H9 (cell line): ENCODE measurements at regions not wholly inside any gene's neighbourhood (a gene's known extent, or its start where the extent isn't known, plus 50 kb on each side); places are given as distances from the start of the nearest gene placed in this dataset.

ENCODE experiments used
- DNase-seq: peaks from one replicate; pipeline ENCODE4 v3.0.0-alpha.2; 2017
- H2AFZ ChIP-seq: one replicate; pipeline ENCODE4 v1.6.1; 2013; ENCODE audit warnings: mild to moderate bottlenecking, low read length, control low read depth, moderate library complexity
- H2AK5ac ChIP-seq: 2 replicates; pipeline ENCODE4 v1.6.1; 2013; ENCODE audit warnings: low read length, control low read depth, mixed read lengths; ENCODE audit not compliant: insufficient read length
- H2BK120ac ChIP-seq: one replicate; pipeline ENCODE4 v1.6.1; 2013; ENCODE audit warnings: low read depth, mild to moderate bottlenecking, low read length, control low read depth, inconsistent platforms; ENCODE audit not compliant: poor library complexity, severe bottlenecking
- H2BK12ac ChIP-seq: 2 replicates; pipeline ENCODE4 v1.6.1; 2013; ENCODE audit warnings: low read length, control low read depth, mixed read lengths, low read depth; ENCODE audit not compliant: insufficient read length
- H2BK15ac ChIP-seq: 2 replicates; pipeline ENCODE4 v1.6.1; 2013; ENCODE audit warnings: low read depth, low read length, control low read depth
- H2BK20ac ChIP-seq: one replicate; pipeline ENCODE4 v1.6.1; 2013; ENCODE audit warnings: low read depth, mild to moderate bottlenecking, low read length, control low read depth, inconsistent platforms; ENCODE audit not compliant: poor library complexity, severe bottlenecking
- H2BK5ac ChIP-seq: 2 replicates; pipeline ENCODE4 v1.6.1; 2013; ENCODE audit warnings: low read length, control low read depth, mixed read lengths; ENCODE audit not compliant: insufficient read length
- H3K14ac ChIP-seq: 2 replicates; pipeline ENCODE4 v1.6.1; 2013; ENCODE audit warnings: low read length, control low read depth; ENCODE audit not compliant: insufficient read depth
- H3K18ac ChIP-seq: 2 replicates; pipeline ENCODE4 v1.6.1; 2013; ENCODE audit warnings: low read depth, mild to moderate bottlenecking, mixed read lengths, low read length, control low read depth; ENCODE audit not compliant: insufficient read length
- H3K23ac ChIP-seq: 2 replicates; pipeline ENCODE4 v1.6.1; 2013; ENCODE audit warnings: low read length, control low read depth, mixed read lengths, low read depth; ENCODE audit not compliant: insufficient read length
- H3K23me2 ChIP-seq: 2 replicates; pipeline ENCODE4 v1.6.1; 2013; ENCODE audit warnings: low read depth, mild to moderate bottlenecking, mixed read lengths, low read length, control low read depth; ENCODE audit not compliant: insufficient read length, poor library complexity, severe bottlenecking
- H3K27ac ChIP-seq: 2 replicates; pipeline ENCODE4 v1.5.1; 2013; ENCODE audit warnings: low read length, control low read depth, mixed read lengths, low read depth; ENCODE audit not compliant: insufficient read length
- H3K27me3 ChIP-seq: 2 replicates; pipeline ENCODE4 v1.6.1; 2013; ENCODE audit warnings: low read length, control low read depth, inconsistent platforms; ENCODE audit not compliant: insufficient read depth
- H3K4ac ChIP-seq: 2 replicates; pipeline ENCODE4 v1.6.1; 2013; ENCODE audit warnings: low read depth, mild to moderate bottlenecking, control low read depth, inconsistent platforms, low read length, moderate library complexity
- H3K4me1 ChIP-seq: 2 replicates; pipeline ENCODE4 v1.6.1; 2013; ENCODE audit warnings: low read length, control low read depth, inconsistent platforms; ENCODE audit not compliant: insufficient read depth
- H3K4me2 ChIP-seq: 2 replicates; pipeline ENCODE4 v1.6.1; 2013; ENCODE audit warnings: low read length, control low read depth, mixed read lengths; ENCODE audit not compliant: insufficient read length, insufficient read depth
- H3K56ac ChIP-seq: 2 replicates; pipeline ENCODE4 v1.6.1; 2013; ENCODE audit warnings: low read depth, mild to moderate bottlenecking, mixed read lengths, low read length, control low read depth; ENCODE audit not compliant: insufficient read length
- H3K79me1 ChIP-seq: 2 replicates; pipeline ENCODE4 v1.6.1; 2013; ENCODE audit warnings: low read depth, mild to moderate bottlenecking, moderate library complexity, low read length, control low read depth, inconsistent platforms; ENCODE audit not compliant: insufficient read depth, poor library complexity, severe bottlenecking
- H3K79me2 ChIP-seq: 2 replicates; pipeline ENCODE4 v1.6.1; 2013; ENCODE audit warnings: low read length, control low read depth, inconsistent platforms; ENCODE audit not compliant: insufficient read depth
- H3K9ac ChIP-seq: 2 replicates; pipeline ENCODE4 v1.6.1; 2013; ENCODE audit warnings: low read length, control low read depth, mixed read lengths; ENCODE audit not compliant: insufficient read length; ENCODE audit errors: extremely low read depth
- H3K9me3 ChIP-seq: one replicate; pipeline ENCODE4 v1.6.1; 2013; ENCODE audit warnings: low read depth, low read length, inconsistent platforms; ENCODE audit not compliant: control insufficient read depth
- H3T11ph ChIP-seq: one replicate; pipeline ENCODE4 v1.6.1; 2013; ENCODE audit warnings: mild to moderate bottlenecking, low read length, control low read depth, inconsistent platforms
- H4K20me1 ChIP-seq: one replicate; pipeline ENCODE4 v1.6.1; 2013; ENCODE audit not compliant: control insufficient read depth, insufficient read length, insufficient read depth
- H4K5ac ChIP-seq: 2 replicates; pipeline ENCODE4 v1.6.1; 2013; ENCODE audit warnings: low read depth, mild to moderate bottlenecking, mixed read lengths, low read length, control low read depth; ENCODE audit not compliant: insufficient read length
- H4K8ac ChIP-seq: replicated peaks from 2 replicates; pipeline ENCODE4 v1.6.1; 2013; ENCODE audit warnings: low read length, control low read depth, mixed read lengths, low read depth; ENCODE audit not compliant: insufficient read length
- H4K91ac ChIP-seq: 2 replicates; pipeline ENCODE4 v1.6.1; 2013; ENCODE audit warnings: low read depth, mild to moderate bottlenecking, moderate library complexity, mixed read lengths, low read length, control low read depth; ENCODE audit not compliant: insufficient read length
- H3K27ac Mint-ChIP-seq, 3 experiments: 2 replicates in 2 of 3; 3 replicates in 1 of 3; pipeline ENCODE4 v1.8.0; 2020 to 2021; ENCODE audit warnings: mixed read lengths in 3 of 3, mild to moderate bottlenecking in 1 of 3, moderate library complexity in 1 of 3
- H3K27me3 Mint-ChIP-seq: 2 replicates; pipeline ENCODE4 v1.8.0; 2021; ENCODE audit warnings: low read depth, mild to moderate bottlenecking, moderate library complexity, mixed read lengths
- H3K36me3 Mint-ChIP-seq, 3 experiments: 2 replicates in 2 of 3; 3 replicates in 1 of 3; pipeline ENCODE4 v1.8.0; 2020 to 2021; ENCODE audit warnings: low read depth in 3 of 3, mixed read lengths in 3 of 3; ENCODE audit not compliant: insufficient read depth in 1 of 3
- H3K4me1 Mint-ChIP-seq, 2 experiments: 2 replicates each; pipeline ENCODE4 v1.8.0; 2020; ENCODE audit warnings: mixed read lengths in 2 of 2
- H3K4me3 Mint-ChIP-seq, 2 experiments: 2 replicates in 1 of 2; 3 replicates in 1 of 2; pipeline ENCODE4 v1.8.0; 2020 to 2021; ENCODE audit warnings: mild to moderate bottlenecking in 2 of 2, mixed read lengths in 2 of 2, moderate library complexity in 1 of 2
- H3K9me3 Mint-ChIP-seq, 2 experiments: 2 replicates in 1 of 2; 3 replicates in 1 of 2; pipeline ENCODE4 v1.8.0; 2020; ENCODE audit warnings: mild to moderate bottlenecking in 2 of 2, mixed read lengths in 2 of 2, moderate library complexity in 1 of 2
- WGBS: extraction: QIAGEN DNeasy Blood & Tissue Kit; methylation state at CpG from one replicate; pipeline ENCODE4 v1.1.7; 2013; ENCODE audit warnings: missing lambda C conversion rate, low lambda C conversion rate, mixed read lengths; ENCODE audit not compliant: insufficient read length; ENCODE audit errors: extremely low coverage; 5-methylcytosine and 5-hydroxymethylcytosine counted together
- TF ChIP-seq, protein P1 (sequence below): fragments of 200-600 bp; sonication (generic); conservative IDR thresholded peaks from 3 replicates; pipeline ENCODE4 v1.8.0; 2021; ENCODE audit warnings: antibody characterized with exemption, mild to moderate bottlenecking

DNA sequence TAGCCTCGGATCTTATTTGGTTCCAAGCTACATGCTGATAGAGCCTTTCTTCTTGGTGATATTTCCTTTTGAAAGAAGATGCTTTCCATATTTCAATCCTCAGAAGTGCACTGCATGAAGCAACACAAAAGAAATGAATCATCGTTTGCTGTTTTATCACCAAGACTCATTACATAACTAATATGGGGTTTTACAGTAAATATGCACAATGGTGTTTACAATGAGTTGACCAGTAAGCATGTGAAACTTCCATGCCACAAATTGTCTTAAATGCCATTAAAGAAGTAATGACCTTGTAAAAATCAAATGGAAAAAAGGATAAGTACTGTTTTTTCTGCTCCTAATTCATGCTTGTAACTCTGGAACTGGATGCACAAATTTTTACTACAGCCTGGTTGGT is 1017.0 kb upstream of the GHITM start:
- no peak overlapping the region for H2BK5ac ChIP-seq
- H3K56ac ChIP-seq, result no peak overlapping the region
- no peak overlapping the region for H2AFZ ChIP-seq
- no peak overlapping the region for H4K8ac ChIP-seq
- H3K79me1 ChIP-seq, result no peaks in the 10 kb centered on the region
- H3K9ac ChIP-seq, result no peak overlapping the region
- peak overlapping the region in 1 of 3 experiments; percentile 81; a peak in 1 of 7 replicates for H3K27ac Mint-ChIP-seq
- peaks cover 3 to 5% of the 10 kb centered on the region in 2 experiments; a peak in 2 of 5 replicates for H3K9me3 Mint-ChIP-seq
- no peak overlapping the region for H3K4me2 ChIP-seq
- no peak overlapping the region for H4K91ac ChIP-seq
- no peak overlapping the region for H2BK120ac ChIP-seq
- no peak overlapping the region for H3K4me3 Mint-ChIP-seq
- no peaks in the 10 kb centered on the region for H3K23me2 ChIP-seq
- H3T11ph ChIP-seq, result no peak overlapping the region
- TF ChIP-seq, protein P1, sequence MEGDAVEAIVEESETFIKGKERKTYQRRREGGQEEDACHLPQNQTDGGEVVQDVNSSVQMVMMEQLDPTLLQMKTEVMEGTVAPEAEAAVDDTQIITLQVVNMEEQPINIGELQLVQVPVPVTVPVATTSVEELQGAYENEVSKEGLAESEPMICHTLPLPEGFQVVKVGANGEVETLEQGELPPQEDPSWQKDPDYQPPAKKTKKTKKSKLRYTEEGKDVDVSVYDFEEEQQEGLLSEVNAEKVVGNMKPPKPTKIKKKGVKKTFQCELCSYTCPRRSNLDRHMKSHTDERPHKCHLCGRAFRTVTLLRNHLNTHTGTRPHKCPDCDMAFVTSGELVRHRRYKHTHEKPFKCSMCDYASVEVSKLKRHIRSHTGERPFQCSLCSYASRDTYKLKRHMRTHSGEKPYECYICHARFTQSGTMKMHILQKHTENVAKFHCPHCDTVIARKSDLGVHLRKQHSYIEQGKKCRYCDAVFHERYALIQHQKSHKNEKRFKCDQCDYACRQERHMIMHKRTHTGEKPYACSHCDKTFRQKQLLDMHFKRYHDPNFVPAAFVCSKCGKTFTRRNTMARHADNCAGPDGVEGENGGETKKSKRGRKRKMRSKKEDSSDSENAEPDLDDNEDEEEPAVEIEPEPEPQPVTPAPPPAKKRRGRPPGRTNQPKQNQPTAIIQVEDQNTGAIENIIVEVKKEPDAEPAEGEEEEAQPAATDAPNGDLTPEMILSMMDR, result no peak
- H4K20me1 ChIP-seq, result no peaks in the 10 kb centered on the region
- no peak overlapping the region for H3K23ac ChIP-seq
- no peak overlapping the region for H3K18ac ChIP-seq
- DNase-seq, result no peak
- no CpG with 5 or more reads among the region's 2 CpGs for WGBS
- H3K4ac ChIP-seq, result no peak overlapping the region
- H3K14ac ChIP-seq, result no peak overlapping the region
- H3K27me3 ChIP-seq, result no peaks in the 10 kb centered on the region
- H2BK12ac ChIP-seq, result no peak overlapping the region
- no peak overlapping the region for H2BK15ac ChIP-seq
- no peak overlapping the region for H2BK20ac ChIP-seq
- no peaks in the 10 kb centered on the region for H3K36me3 Mint-ChIP-seq
- H3K79me2 ChIP-seq, result no peaks in the 10 kb centered on the region
- H2AK5ac ChIP-seq, result no peak overlapping the region
- H3K4me1 ChIP-seq, result no peaks in the 10 kb centered on the region
- no peaks in the 10 kb centered on the region for H3K4me1 Mint-ChIP-seq
- H3K27me3 Mint-ChIP-seq, result no peaks in the 10 kb centered on the region
- H3K9me3 ChIP-seq, result no peaks in the 10 kb centered on the region
- H4K5ac ChIP-seq, result no peak overlapping the region
- H3K27ac ChIP-seq, result no peak overlapping the region
